H9 (cell line): ENCODE measurements at regions not wholly inside any gene's neighbourhood (a gene's known extent, or its start where the extent isn't known, plus 50 kb on each side); places are given as distances from the start of the nearest gene placed in this dataset.

Experiments
- DNase-seq: peaks from one replicate; pipeline ENCODE4 v3.0.0-alpha.2; 2017
- H2AFZ ChIP-seq: one replicate; pipeline ENCODE4 v1.6.1; 2013; ENCODE audit warnings: mild to moderate bottlenecking, low read length, control low read depth, moderate library complexity
- H2AK5ac ChIP-seq: 2 replicates; pipeline ENCODE4 v1.6.1; 2013; ENCODE audit warnings: low read length, control low read depth, mixed read lengths; ENCODE audit not compliant: insufficient read length
- H2BK120ac ChIP-seq: one replicate; pipeline ENCODE4 v1.6.1; 2013; ENCODE audit warnings: low read depth, mild to moderate bottlenecking, low read length, control low read depth, inconsistent platforms; ENCODE audit not compliant: poor library complexity, severe bottlenecking
- H2BK12ac ChIP-seq: 2 replicates; pipeline ENCODE4 v1.6.1; 2013; ENCODE audit warnings: low read length, control low read depth, mixed read lengths, low read depth; ENCODE audit not compliant: insufficient read length
- H2BK15ac ChIP-seq: 2 replicates; pipeline ENCODE4 v1.6.1; 2013; ENCODE audit warnings: low read depth, low read length, control low read depth
- H2BK20ac ChIP-seq: one replicate; pipeline ENCODE4 v1.6.1; 2013; ENCODE audit warnings: low read depth, mild to moderate bottlenecking, low read length, control low read depth, inconsistent platforms; ENCODE audit not compliant: poor library complexity, severe bottlenecking
- H2BK5ac ChIP-seq: 2 replicates; pipeline ENCODE4 v1.6.1; 2013; ENCODE audit warnings: low read length, control low read depth, mixed read lengths; ENCODE audit not compliant: insufficient read length
- H3K14ac ChIP-seq: 2 replicates; pipeline ENCODE4 v1.6.1; 2013; ENCODE audit warnings: low read length, control low read depth; ENCODE audit not compliant: insufficient read depth
- H3K18ac ChIP-seq: 2 replicates; pipeline ENCODE4 v1.6.1; 2013; ENCODE audit warnings: low read depth, mild to moderate bottlenecking, mixed read lengths, low read length, control low read depth; ENCODE audit not compliant: insufficient read length
- H3K23ac ChIP-seq: 2 replicates; pipeline ENCODE4 v1.6.1; 2013; ENCODE audit warnings: low read length, control low read depth, mixed read lengths, low read depth; ENCODE audit not compliant: insufficient read length
- H3K23me2 ChIP-seq: 2 replicates; pipeline ENCODE4 v1.6.1; 2013; ENCODE audit warnings: low read depth, mild to moderate bottlenecking, mixed read lengths, low read length, control low read depth; ENCODE audit not compliant: insufficient read length, poor library complexity, severe bottlenecking
- H3K27ac ChIP-seq: 2 replicates; pipeline ENCODE4 v1.5.1; 2013; ENCODE audit warnings: low read length, control low read depth, mixed read lengths, low read depth; ENCODE audit not compliant: insufficient read length
- H3K27me3 ChIP-seq: 2 replicates; pipeline ENCODE4 v1.6.1; 2013; ENCODE audit warnings: low read length, control low read depth, inconsistent platforms; ENCODE audit not compliant: insufficient read depth
- H3K4ac ChIP-seq: 2 replicates; pipeline ENCODE4 v1.6.1; 2013; ENCODE audit warnings: low read depth, mild to moderate bottlenecking, control low read depth, inconsistent platforms, low read length, moderate library complexity
- H3K4me1 ChIP-seq: 2 replicates; pipeline ENCODE4 v1.6.1; 2013; ENCODE audit warnings: low read length, control low read depth, inconsistent platforms; ENCODE audit not compliant: insufficient read depth
- H3K4me2 ChIP-seq: 2 replicates; pipeline ENCODE4 v1.6.1; 2013; ENCODE audit warnings: low read length, control low read depth, mixed read lengths; ENCODE audit not compliant: insufficient read length, insufficient read depth
- H3K56ac ChIP-seq: 2 replicates; pipeline ENCODE4 v1.6.1; 2013; ENCODE audit warnings: low read depth, mild to moderate bottlenecking, mixed read lengths, low read length, control low read depth; ENCODE audit not compliant: insufficient read length
- H3K79me1 ChIP-seq: 2 replicates; pipeline ENCODE4 v1.6.1; 2013; ENCODE audit warnings: low read depth, mild to moderate bottlenecking, moderate library complexity, low read length, control low read depth, inconsistent platforms; ENCODE audit not compliant: insufficient read depth, poor library complexity, severe bottlenecking
- H3K79me2 ChIP-seq: 2 replicates; pipeline ENCODE4 v1.6.1; 2013; ENCODE audit warnings: low read length, control low read depth, inconsistent platforms; ENCODE audit not compliant: insufficient read depth
- H3K9ac ChIP-seq: 2 replicates; pipeline ENCODE4 v1.6.1; 2013; ENCODE audit warnings: low read length, control low read depth, mixed read lengths; ENCODE audit not compliant: insufficient read length; ENCODE audit errors: extremely low read depth
- H3K9me3 ChIP-seq: one replicate; pipeline ENCODE4 v1.6.1; 2013; ENCODE audit warnings: low read depth, low read length, inconsistent platforms; ENCODE audit not compliant: control insufficient read depth
- H3T11ph ChIP-seq: one replicate; pipeline ENCODE4 v1.6.1; 2013; ENCODE audit warnings: mild to moderate bottlenecking, low read length, control low read depth, inconsistent platforms
- H4K20me1 ChIP-seq: one replicate; pipeline ENCODE4 v1.6.1; 2013; ENCODE audit not compliant: control insufficient read depth, insufficient read length, insufficient read depth
- H4K5ac ChIP-seq: 2 replicates; pipeline ENCODE4 v1.6.1; 2013; ENCODE audit warnings: low read depth, mild to moderate bottlenecking, mixed read lengths, low read length, control low read depth; ENCODE audit not compliant: insufficient read length
- H4K8ac ChIP-seq: replicated peaks from 2 replicates; pipeline ENCODE4 v1.6.1; 2013; ENCODE audit warnings: low read length, control low read depth, mixed read lengths, low read depth; ENCODE audit not compliant: insufficient read length
- H4K91ac ChIP-seq: 2 replicates; pipeline ENCODE4 v1.6.1; 2013; ENCODE audit warnings: low read depth, mild to moderate bottlenecking, moderate library complexity, mixed read lengths, low read length, control low read depth; ENCODE audit not compliant: insufficient read length
- H3K27ac Mint-ChIP-seq, 3 experiments: 2 replicates in 2 of 3; 3 replicates in 1 of 3; pipeline ENCODE4 v1.8.0; 2020 to 2021; ENCODE audit warnings: mixed read lengths in 3 of 3, mild to moderate bottlenecking in 1 of 3, moderate library complexity in 1 of 3
- H3K27me3 Mint-ChIP-seq: 2 replicates; pipeline ENCODE4 v1.8.0; 2021; ENCODE audit warnings: low read depth, mild to moderate bottlenecking, moderate library complexity, mixed read lengths
- H3K36me3 Mint-ChIP-seq, 3 experiments: 2 replicates in 2 of 3; 3 replicates in 1 of 3; pipeline ENCODE4 v1.8.0; 2020 to 2021; ENCODE audit warnings: low read depth in 3 of 3, mixed read lengths in 3 of 3; ENCODE audit not compliant: insufficient read depth in 1 of 3
- H3K4me1 Mint-ChIP-seq, 2 experiments: 2 replicates each; pipeline ENCODE4 v1.8.0; 2020; ENCODE audit warnings: mixed read lengths in 2 of 2
- H3K4me3 Mint-ChIP-seq, 2 experiments: 2 replicates in 1 of 2; 3 replicates in 1 of 2; pipeline ENCODE4 v1.8.0; 2020 to 2021; ENCODE audit warnings: mild to moderate bottlenecking in 2 of 2, mixed read lengths in 2 of 2, moderate library complexity in 1 of 2
- H3K9me3 Mint-ChIP-seq, 2 experiments: 2 replicates in 1 of 2; 3 replicates in 1 of 2; pipeline ENCODE4 v1.8.0; 2020; ENCODE audit warnings: mild to moderate bottlenecking in 2 of 2, mixed read lengths in 2 of 2, moderate library complexity in 1 of 2
- WGBS: extraction: QIAGEN DNeasy Blood & Tissue Kit; methylation state at CpG from one replicate; pipeline ENCODE4 v1.1.7; 2013; ENCODE audit warnings: missing lambda C conversion rate, low lambda C conversion rate, mixed read lengths; ENCODE audit not compliant: insufficient read length; ENCODE audit errors: extremely low coverage; 5-methylcytosine and 5-hydroxymethylcytosine counted together
- TF ChIP-seq, protein P1 (sequence below): fragments of 200-600 bp; sonication (generic); conservative IDR thresholded peaks from 3 replicates; pipeline ENCODE4 v1.8.0; 2021; ENCODE audit warnings: antibody characterized with exemption, mild to moderate bottlenecking

DNA sequence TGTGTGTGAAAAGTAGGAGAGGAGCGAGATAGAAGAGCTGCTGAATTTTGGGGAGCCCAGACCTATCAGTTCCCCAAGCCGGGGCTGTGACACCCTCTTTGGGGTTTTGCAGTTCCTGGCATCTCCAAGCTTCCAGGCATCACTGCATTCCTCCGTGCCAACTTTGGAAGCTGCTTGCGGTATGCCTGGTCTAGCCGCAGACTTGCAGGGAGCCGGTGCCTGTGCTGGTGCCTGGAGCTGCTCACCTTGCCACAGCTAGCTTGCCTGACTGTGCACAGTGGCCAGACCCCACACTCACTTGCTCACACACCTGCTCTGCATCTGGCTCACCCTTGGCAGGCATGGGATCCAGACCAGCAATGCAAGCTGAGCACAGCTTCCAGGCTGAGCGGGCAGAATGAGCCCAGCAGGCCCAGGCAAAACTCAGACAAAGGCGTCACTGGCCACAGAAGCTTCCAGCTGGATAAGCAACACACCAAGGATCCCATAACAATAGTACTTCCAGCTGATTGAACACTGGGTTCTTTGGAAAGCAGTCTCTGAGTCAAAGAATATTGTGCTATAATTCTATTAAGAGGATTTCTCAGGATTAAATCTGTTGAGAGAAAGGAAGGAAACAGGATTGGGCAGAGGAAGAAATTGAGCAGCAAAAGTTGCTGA lies 390.9 kb downstream of the TEX13C start:
- Histone ChIP-seq H3K27ac (no peak overlapping the region), H3K23ac (no peak overlapping the region), H2BK15ac (no peak overlapping the region), H3K27me3 (no peaks in the 10 kb centered on the region), H4K91ac (no peak overlapping the region), H3K9me3 (no peaks in the 10 kb centered on the region), H2BK12ac (no peak overlapping the region), H3K79me2 (no peaks in the 10 kb centered on the region), H2BK5ac (no peak overlapping the region), H3K56ac (no peak overlapping the region), H4K20me1 (no peaks in the 10 kb centered on the region), H2AK5ac (no peak overlapping the region), H4K5ac (no peak overlapping the region), H3K14ac (no peak overlapping the region), H2BK120ac (no peak overlapping the region), H3K79me1 (no peaks in the 10 kb centered on the region), H3K4me1 (no peaks in the 10 kb centered on the region), H4K8ac (no peak overlapping the region), H3K4me2 (no peak overlapping the region), H2AFZ (no peak overlapping the region), H3K4ac (no peak overlapping the region), H3K23me2 (no peaks in the 10 kb centered on the region), H3T11ph (no peak overlapping the region), H2BK20ac (no peak overlapping the region), H3K18ac (no peak overlapping the region), H3K9ac (no peak overlapping the region)
- no CpG with 5 or more reads among the region's 8 CpGs for WGBS
- TF ChIP-seq, protein P1, sequence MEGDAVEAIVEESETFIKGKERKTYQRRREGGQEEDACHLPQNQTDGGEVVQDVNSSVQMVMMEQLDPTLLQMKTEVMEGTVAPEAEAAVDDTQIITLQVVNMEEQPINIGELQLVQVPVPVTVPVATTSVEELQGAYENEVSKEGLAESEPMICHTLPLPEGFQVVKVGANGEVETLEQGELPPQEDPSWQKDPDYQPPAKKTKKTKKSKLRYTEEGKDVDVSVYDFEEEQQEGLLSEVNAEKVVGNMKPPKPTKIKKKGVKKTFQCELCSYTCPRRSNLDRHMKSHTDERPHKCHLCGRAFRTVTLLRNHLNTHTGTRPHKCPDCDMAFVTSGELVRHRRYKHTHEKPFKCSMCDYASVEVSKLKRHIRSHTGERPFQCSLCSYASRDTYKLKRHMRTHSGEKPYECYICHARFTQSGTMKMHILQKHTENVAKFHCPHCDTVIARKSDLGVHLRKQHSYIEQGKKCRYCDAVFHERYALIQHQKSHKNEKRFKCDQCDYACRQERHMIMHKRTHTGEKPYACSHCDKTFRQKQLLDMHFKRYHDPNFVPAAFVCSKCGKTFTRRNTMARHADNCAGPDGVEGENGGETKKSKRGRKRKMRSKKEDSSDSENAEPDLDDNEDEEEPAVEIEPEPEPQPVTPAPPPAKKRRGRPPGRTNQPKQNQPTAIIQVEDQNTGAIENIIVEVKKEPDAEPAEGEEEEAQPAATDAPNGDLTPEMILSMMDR, result no peak
- Mint-ChIP-seq H3K4me1 (peaks cover 9 to 10% of the 10 kb centered on the region in 2 experiments), H3K27me3 (no peaks in the 10 kb centered on the region), H3K9me3 (peaks cover 8 to 43% of the 10 kb centered on the region in 2 experiments; a peak in 4 of 5 replicates), H3K36me3 (peaks cover 0 to 2% (median under 1%) of the 10 kb centered on the region in 3 experiments; a peak in 3 of 7 replicates), H3K4me3 (no peak overlapping the region), H3K27ac (0 out of 7 replicates have a peak overlapping the region, but pooled peaks of 1 of the 3 experiments have one; percentile 27)
- no peak for DNase-seq
